IMR-90 (cell line): ENCODE measurements at regions not wholly inside any gene's neighbourhood (a gene's known extent, or its start where the extent isn't known, plus 50 kb on each side); places are given as distances from the start of the nearest gene placed in this dataset.

Experiments used
- ATAC-seq: fragments of 200-7000 bp; cut with Tn5 transposase; 2 replicates; pipeline ENCODE4 v1.9.1; 2020; ENCODE audit warnings: low read depth, mild to moderate bottlenecking, moderate library complexity
- BruUV-seq: library from RNA; stranded (reverse); fragments of 400-500 nt; replicated peaks from 2 replicates; lab custom pipeline; 2021; lab: Mats Ljungman, UMichigan
- CTCF ChIA-PET: fragments of 300-600 bp; formaldehyde crosslinking; extraction: SDS; loops from one replicate; lab custom pipeline; 2021; ENCODE audit warnings: antibody characterized with exemption; lab: Yijun Ruan, JAX
- POLR2A ChIA-PET: fragments of 300-600 bp; sonication (Branson Sonifier 250); formaldehyde crosslinking; loops from one replicate; lab custom pipeline; 2022; ENCODE audit warnings: antibody characterized with exemption; ENCODE audit not compliant: unreplicated experiment; lab: Charles Lee
- DNase-seq: peaks from one replicate; pipeline ENCODE4 v3.0.0; 2013
- H2AFZ ChIP-seq: replicated peaks from 2 replicates; pipeline ENCODE3; 2013; ENCODE audit warnings: low read length, mild to moderate bottlenecking; ENCODE audit not compliant: poor library complexity
- H2AK5ac ChIP-seq: 2 replicates; pipeline ENCODE4 v1.6.1; 2013; ENCODE audit warnings: low read depth, low read length, inconsistent platforms
- H2AK9ac ChIP-seq: replicated peaks from 2 replicates; pipeline ENCODE3; 2013; ENCODE audit warnings: mild to moderate bottlenecking, low read depth, low read length, moderate library complexity; ENCODE audit not compliant: poor library complexity
- H2BK120ac ChIP-seq: 2 replicates; pipeline ENCODE4 v1.6.1; 2013; ENCODE audit warnings: low read depth, low read length, inconsistent platforms
- H2BK15ac ChIP-seq: 3 replicates; pipeline ENCODE4 v1.6.1; 2013; ENCODE audit warnings: low read depth, low read length, inconsistent platforms
- H2BK20ac ChIP-seq: 2 replicates; pipeline ENCODE4 v1.6.1; 2013; ENCODE audit warnings: low read depth, mild to moderate bottlenecking, inconsistent platforms, low read length, moderate library complexity
- H2BK5ac ChIP-seq: 2 replicates; pipeline ENCODE4 v1.6.1; 2013; ENCODE audit warnings: mild to moderate bottlenecking, low read depth, low read length, inconsistent platforms; ENCODE audit not compliant: poor library complexity, severe bottlenecking
- H3K14ac ChIP-seq: replicated peaks from 2 replicates; pipeline ENCODE4 v1.6.1; 2013; ENCODE audit warnings: low read depth, low read length, inconsistent platforms
- H3K18ac ChIP-seq: 2 replicates; pipeline ENCODE4 v1.6.1; 2013; ENCODE audit warnings: low read depth, low read length, control low read depth
- H3K23ac ChIP-seq: 2 replicates; pipeline ENCODE4 v1.6.1; 2013; ENCODE audit warnings: low read depth, low read length, inconsistent platforms
- H3K27ac ChIP-seq: 2 replicates; pipeline ENCODE4 v1.5.1; 2013; ENCODE audit warnings: mild to moderate bottlenecking, control low read depth, low read length; ENCODE audit not compliant: insufficient read depth
- H3K27me3 ChIP-seq: 2 replicates; pipeline ENCODE4 v1.6.1; 2013; ENCODE audit warnings: low read length; ENCODE audit not compliant: control insufficient read depth, insufficient read depth
- H3K36me3 ChIP-seq: 2 replicates; pipeline ENCODE4 v1.6.1; 2013; ENCODE audit warnings: low read length, mixed read lengths; ENCODE audit not compliant: control insufficient read depth, insufficient read depth
- H3K4ac ChIP-seq: 2 replicates; pipeline ENCODE4 v1.6.1; 2013; ENCODE audit warnings: low read depth, low read length, inconsistent platforms
- H3K4me1 ChIP-seq: 2 replicates; pipeline ENCODE4 v1.6.1; 2013; ENCODE audit warnings: low read length, mixed read lengths; ENCODE audit not compliant: control insufficient read depth, insufficient read depth
- H3K4me2 ChIP-seq: 2 replicates; pipeline ENCODE4 v1.6.1; 2013; ENCODE audit warnings: low read depth, mild to moderate bottlenecking, control low read depth, low read length, moderate library complexity
- H3K4me3 ChIP-seq: 2 replicates; pipeline ENCODE4 v1.5.1; 2013; ENCODE audit warnings: low read depth, mild to moderate bottlenecking, control low read depth, low read length, moderate library complexity; ENCODE audit not compliant: insufficient read depth
- H3K56ac ChIP-seq: 2 replicates; pipeline ENCODE4 v1.6.1; 2013; ENCODE audit warnings: low read length, inconsistent platforms; ENCODE audit not compliant: insufficient read depth; ENCODE audit errors: extremely low read depth
- H3K79me1 ChIP-seq, 2 experiments: 2 replicates each; pipeline ENCODE4 v1.6.1; 2013; ENCODE audit warnings: low read length in 2 of 2, inconsistent platforms in 1 of 2, low read depth in 1 of 2
- H3K9ac ChIP-seq: 2 replicates; pipeline ENCODE4 v1.6.1; 2013; ENCODE audit warnings: low read depth, low read length, control low read depth
- H3K9me1 ChIP-seq: 2 replicates; pipeline ENCODE4 v1.6.1; 2013; ENCODE audit warnings: low read length, inconsistent platforms; ENCODE audit not compliant: insufficient read depth
- H3K9me3 ChIP-seq: 2 replicates; pipeline ENCODE4 v1.6.1; 2013; ENCODE audit warnings: low read length; ENCODE audit not compliant: control insufficient read depth, insufficient read depth
- H4K20me1 ChIP-seq: 2 replicates; pipeline ENCODE4 v1.6.1; 2013; ENCODE audit warnings: low read length, inconsistent platforms; ENCODE audit not compliant: insufficient read depth
- H4K5ac ChIP-seq: 2 replicates; pipeline ENCODE4 v1.6.1; 2013; ENCODE audit warnings: mild to moderate bottlenecking, low read depth, low read length, control low read depth
- H4K8ac ChIP-seq, 2 experiments: 2 replicates each; pipeline ENCODE4 v1.6.1; 2013; ENCODE audit warnings: low read depth in 2 of 2, low read length in 2 of 2, control low read depth in 1 of 2, inconsistent platforms in 1 of 2
- H4K91ac ChIP-seq: 2 replicates; pipeline ENCODE4 v1.6.1; 2013; ENCODE audit warnings: low read depth, low read length, inconsistent platforms; ENCODE audit not compliant: insufficient read depth
- BHLHE40 ChIP-seq: fragments of 150-350 bp; IDR thresholded peaks from 2 replicates; pipeline ENCODE4 v1.6.1; 2016; ENCODE audit warnings: mild to moderate bottlenecking, low read depth, low read length
- FOS ChIP-seq: fragments of 150-350 bp; IDR thresholded peaks from 2 replicates; pipeline ENCODE4 v1.6.1; 2016; ENCODE audit warnings: low read depth, low read length
- MAFK ChIP-seq: IDR thresholded peaks from 2 replicates; pipeline ENCODE4 v1.6.1; 2012; ENCODE audit warnings: low read depth, low read length, improper control_type of control experiment
- MXI1 ChIP-seq: IDR thresholded peaks from 2 replicates; pipeline ENCODE4 v1.6.1; 2012; ENCODE audit warnings: low read depth, mild to moderate bottlenecking, low read length, moderate library complexity, borderline replicate concordance
- NFE2L2 ChIP-seq: fragments of 150-350 bp; IDR thresholded peaks from 2 replicates; pipeline ENCODE4 v1.6.1; 2016; ENCODE audit warnings: low read depth, mild to moderate bottlenecking, low read length
- POLR2A ChIP-seq: IDR thresholded peaks from 2 replicates; pipeline ENCODE4 v1.6.1; 2012; ENCODE audit warnings: mild to moderate bottlenecking, low read depth, low read length
- RFX5 ChIP-seq: IDR thresholded peaks from 2 replicates; pipeline ENCODE4 v1.8.0; 2012; ENCODE audit warnings: low read depth, mild to moderate bottlenecking, low read length, moderate library complexity
- WGBS, 2 experiments: methylation state at CpG; one replicate each; pipeline versions ENCODE4 v1.1.5 to v1.1.7; 2013; ENCODE audit warnings: missing lambda C conversion rate in 2 of 2; ENCODE audit not compliant: insufficient read length in 1 of 2; ENCODE audit errors: extremely low coverage in 2 of 2; 5-methylcytosine and 5-hydroxymethylcytosine counted together
- dilution Hi-C: fragments of 300-500 bp; cut with HindIII; formaldehyde crosslinking; loops from one replicate; pipeline ENCODE4 v1.14.3; 2018; ENCODE audit warnings: low sequenced_read_pairs; ENCODE audit not compliant: unreplicated experiment
- in situ Hi-C: fragments of 300-500 bp; cut with MboI; formaldehyde crosslinking; loops from 3 replicates; pipeline ENCODE4 v1.14.3; 2019; ENCODE audit warnings: low sequenced_read_pairs, inconsistent platforms, mixed read lengths
- intact Hi-C: fragments of 100-400 bp; cut with micrococcal nuclease; formaldehyde crosslinking; loops from 2 replicates; pipeline ENCODE4 v1.10.0; 2022
- TF ChIP-seq, protein P1 (sequence below): fragments of 150-350 bp; IDR thresholded peaks from 2 replicates; pipeline ENCODE4 v1.6.1; 2017; ENCODE audit warnings: mild to moderate bottlenecking, antibody characterized with exemption, low read length, low read depth

DNA sequence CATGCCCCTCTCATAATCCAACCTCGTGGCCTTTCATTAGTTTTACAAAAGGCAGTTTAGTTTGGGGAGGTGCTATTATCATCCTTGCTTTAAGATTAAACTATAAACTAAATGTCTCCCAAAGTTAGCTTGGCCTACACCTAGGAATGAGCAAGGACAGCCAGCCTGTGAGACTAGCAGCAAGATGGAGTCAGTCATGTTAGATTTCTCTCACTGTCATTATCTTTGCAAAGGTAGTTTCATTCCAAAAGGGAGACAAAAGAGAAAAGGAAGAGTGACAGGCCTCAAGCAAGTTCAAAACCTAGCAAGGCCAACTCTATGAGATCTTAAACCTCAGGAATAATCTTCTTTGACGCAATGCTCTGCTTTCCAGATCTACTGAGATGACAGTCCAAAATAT is 232.2 kb downstream of the UBE3D start:
- ATAC-seq (no peak), DNase-seq (no peak)
- H3K36me3 ChIP-seq = no peaks in the 10 kb centered on the region
- H4K5ac ChIP-seq = no peak overlapping the region
- no peak overlapping the region for H3K4ac ChIP-seq
- no peak overlapping the region for H2AFZ ChIP-seq
- H2AK5ac ChIP-seq = no peak overlapping the region
- no peak overlapping the region for H2BK15ac ChIP-seq
- CTCF ChIA-PET = no interaction called here
- dilution Hi-C loops (no loop called here), intact Hi-C loops (no loop called here), in situ Hi-C loops (no loop called here)
- no peak overlapping the region for H3K27ac ChIP-seq
- H4K8ac ChIP-seq = no peak overlapping the region
- no peak overlapping the region for H3K14ac ChIP-seq
- H2BK20ac ChIP-seq = no peak overlapping the region
- POLR2A ChIA-PET = no interaction called here
- no peaks in the 10 kb centered on the region for H3K9me1 ChIP-seq
- no peak overlapping the region for H2BK120ac ChIP-seq
- no peaks in the 10 kb centered on the region for H3K79me1 ChIP-seq
- H4K91ac ChIP-seq = no peak overlapping the region
- H3K18ac ChIP-seq = no peak overlapping the region
- no peak overlapping the region for H3K4me3 ChIP-seq
- no peaks in the 10 kb centered on the region for H4K20me1 ChIP-seq
- H3K9ac ChIP-seq = no peak overlapping the region
- H3K4me1 ChIP-seq = no peaks in the 10 kb centered on the region
- H2BK5ac ChIP-seq = no peak overlapping the region
- WGBS, 2 experiments = no CpG with 5 or more reads among the region's 2 CpGs
- no peak overlapping the region for H2AK9ac ChIP-seq
- no peak overlapping the region for H3K56ac ChIP-seq
- TF ChIP-seq RFX5 (no peak), BHLHE40 (no peak), MXI1 (no peak), MAFK (no peak), POLR2A (no peak), FOS (no peak), NFE2L2 (no peak)
- TF ChIP-seq, protein P1, sequence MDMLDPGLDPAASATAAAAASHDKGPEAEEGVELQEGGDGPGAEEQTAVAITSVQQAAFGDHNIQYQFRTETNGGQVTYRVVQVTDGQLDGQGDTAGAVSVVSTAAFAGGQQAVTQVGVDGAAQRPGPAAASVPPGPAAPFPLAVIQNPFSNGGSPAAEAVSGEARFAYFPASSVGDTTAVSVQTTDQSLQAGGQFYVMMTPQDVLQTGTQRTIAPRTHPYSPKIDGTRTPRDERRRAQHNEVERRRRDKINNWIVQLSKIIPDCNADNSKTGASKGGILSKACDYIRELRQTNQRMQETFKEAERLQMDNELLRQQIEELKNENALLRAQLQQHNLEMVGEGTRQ = no peak
- H3K4me2 ChIP-seq = no peak overlapping the region
- H3K27me3 ChIP-seq = peaks cover 2% of the 10 kb centered on the region
- H3K23ac ChIP-seq = no peak overlapping the region
- H3K9me3 ChIP-seq = no peaks in the 10 kb centered on the region
- no TSS peak for BruUV-seq
